Gastrocnemius medialis (tissue), 4 donors: ENCODE measurements at regions not wholly inside any gene's neighbourhood (a gene's known extent, or its start where the extent isn't known, plus 50 kb on each side); places are given as distances from the start of the nearest gene placed in this dataset.

Experiments
- ATAC-seq, 2 donors: fragments of 150-250 bp; one replicate each; pipeline ENCODE4 v1.9.1; 2016
- DNase-seq, 2 donors: peaks; one replicate each; pipeline ENCODE4 v3.0.0-alpha.2; 2019
- H3K27ac ChIP-seq, 4 donors: fragments of 200-600 bp; sonication (generic); 1 replicate in 1 of 4; 2 replicates in 3 of 4; pipeline ENCODE4 v1.5.1; 2016 to 2018; ENCODE audit warnings: mild to moderate bottlenecking in 2 of 4, moderate library complexity in 1 of 4
- H3K27me3 ChIP-seq, 3 donors: fragments of 200-600 bp; sonication (generic) in 2 of 3; 1 replicate in 1 of 3; 2 replicates in 2 of 3; pipeline versions ENCODE4 v1.5.1 to v1.6.0; 2016 to 2019; ENCODE audit warnings: mild to moderate bottlenecking in 1 of 3, moderate library complexity in 1 of 3
- H3K36me3 ChIP-seq, 2 donors: fragments of 200-600 bp; sonication (generic) in 1 of 2; one replicate each; pipeline ENCODE4 v1.5.1; 2017 to 2018
- H3K4me1 ChIP-seq, 2 donors: fragments of 200-600 bp; sonication (generic) in 1 of 2; one replicate each; pipeline ENCODE4 v1.5.1; 2016 to 2017; ENCODE audit warnings: mild to moderate bottlenecking in 2 of 2
- H3K4me3 ChIP-seq, 4 donors: fragments of 200-600 bp; sonication (generic) in 3 of 4; 1 replicate in 1 of 4; 2 replicates in 3 of 4; pipeline ENCODE4 v1.5.1; 2016 to 2019; ENCODE audit warnings: mild to moderate bottlenecking in 2 of 4
- H3K9me3 ChIP-seq, 3 donors: fragments of 200-600 bp; sonication (generic) in 2 of 3; 1 replicate in 1 of 3; 2 replicates in 2 of 3; pipeline ENCODE4 v1.5.1; 2016 to 2019
- CTCF ChIP-seq, 5 experiments: fragments of 450-650 bp in 3 of 5; fragments of 200-600 bp in 2 of 5; sonication (generic) in 2 of 5; IDR thresholded peaks in 4 of 5; conservative IDR thresholded peaks in 1 of 5; 1 replicate in 4 of 5; 2 replicates in 1 of 5; pipeline ENCODE4 v1.5.1; 2016 to 2019; ENCODE audit warnings: antibody characterized with exemption in 5 of 5, mild to moderate bottlenecking in 3 of 5, moderate library complexity in 3 of 5
- POLR2A ChIP-seq, 2 donors: fragments of 450-650 bp; IDR thresholded peaks; one replicate each; pipeline ENCODE4 v1.6.1; 2017; ENCODE audit warnings: antibody characterized with exemption in 2 of 2, mild to moderate bottlenecking in 2 of 2, moderate library complexity in 2 of 2
- in situ Hi-C, 4 donors: fragments of 200-750 bp; cut with MboI; loops; one replicate each; pipeline versions ENCODE4 v1.15.0 to v1.8.0; 2017; ENCODE audit warnings: low sequenced_read_pairs in 4 of 4
- intact Hi-C: fragments of 100-400 bp; cut with DNase I; formaldehyde crosslinking; loops from one replicate; pipeline ENCODE4 v1.15.1; 2023; ENCODE audit warnings: low total_unique reads

- no peak overlapping the region for H3K4me3 ChIP-seq
- ATAC-seq: no peak
- peaks cover 0 to 11% (median 3%) of the 10 kb centered on the region in 3 donors for H3K27me3 ChIP-seq
- DNase-seq: no peak
- in situ Hi-C loops (no loop called here), intact Hi-C loops (no loop called here)
- no peaks in the 10 kb centered on the region for H3K36me3 ChIP-seq
- TF ChIP-seq CTCF (IDR thresholded peaks at IDR 0.05 in 4 of 5, conservative IDR thresholded peaks at IDR 0.05 in 1 of 5) (no peak), POLR2A (IDR thresholded peaks at IDR 0.05) (no peak)
- no peaks in the 10 kb centered on the region for H3K9me3 ChIP-seq
- no peaks in the 10 kb centered on the region for H3K4me1 ChIP-seq
- no peak overlapping the region for H3K27ac ChIP-seq
These were observed 102.9 kb upstream of the SMYD2 start for GRCh38 chr1:214178102-214178501.

- DNase-seq: no peak
- no peak overlapping the region for H3K27ac ChIP-seq
- TF ChIP-seq POLR2A (IDR thresholded peaks at IDR 0.05) (no peak), CTCF (IDR thresholded peaks at IDR 0.05 in 4 of 5, conservative IDR thresholded peaks at IDR 0.05 in 1 of 5) (no peak)
- no peak for ATAC-seq
- in situ Hi-C loops (no loop called here), intact Hi-C loops (no loop called here)
- no peaks in the 10 kb centered on the region for H3K9me3 ChIP-seq
- peaks cover 4 to 5% of the 10 kb centered on the region in 2 donors for H3K4me1 ChIP-seq
- H3K36me3 ChIP-seq: no peaks in the 10 kb centered on the region
- H3K27me3 ChIP-seq: peaks cover 34 to 68% (median 37%) of the 10 kb centered on the region in 3 donors
- H3K4me3 ChIP-seq: no peak overlapping the region
These were observed 96.0 kb upstream of the SMYD2 start for GRCh38 chr1:214184992-214185391.

GRCh38 chr1:214186103-214186824 is 94.7 kb upstream of the SMYD2 start:
- no peak for TF ChIP-seq CTCF (IDR thresholded peaks at IDR 0.05 in 4 of 5, conservative IDR thresholded peaks at IDR 0.05 in 1 of 5)
- TF ChIP-seq POLR2A (IDR thresholded peaks at IDR 0.05): no peak

GRCh38 chr1:214187121-214187900 is 93.6 kb upstream of the SMYD2 start:
- H3K27me3 ChIP-seq: peaks cover 34 to 64% (median 34%) of the 10 kb centered on the region in 3 donors
- H3K36me3 ChIP-seq: no peaks in the 10 kb centered on the region
- no peak for DNase-seq
- peaks cover 4 to 5% of the 10 kb centered on the region in 2 donors for H3K4me1 ChIP-seq
- H3K4me3 ChIP-seq: peak overlapping the region; percentile 34 to 62 (median 38)
- no peak for TF ChIP-seq CTCF (IDR thresholded peaks at IDR 0.05 in 4 of 5, conservative IDR thresholded peaks at IDR 0.05 in 1 of 5)
- no peak for TF ChIP-seq POLR2A (IDR thresholded peaks at IDR 0.05)
- H3K27ac ChIP-seq: no peak overlapping the region
- intact Hi-C loops: no loop called here
- in situ Hi-C loops: no loop called here
- no peaks in the 10 kb centered on the region for H3K9me3 ChIP-seq
- ATAC-seq: no peak

More at GRCh38 chr1:214186103-214186824, 94.7 kb upstream of the SMYD2 start:
- ATAC-seq (no peak), DNase-seq (no peak)
- H3K9me3 ChIP-seq: no peaks in the 10 kb centered on the region
- H3K36me3 ChIP-seq: no peaks in the 10 kb centered on the region
- H3K4me1 ChIP-seq: peaks cover 4 to 5% of the 10 kb centered on the region in 2 donors
- in situ Hi-C loops: no loop called here
- peaks cover 34 to 64% (median 34%) of the 10 kb centered on the region in 3 donors for H3K27me3 ChIP-seq
- no peak overlapping the region for H3K4me3 ChIP-seq
- no peak overlapping the region for H3K27ac ChIP-seq
- intact Hi-C loops: no loop called here
